ENCODE measurements at regions not wholly inside any gene's neighbourhood (a gene's known extent, or its start where the extent isn't known, plus 50 kb on each side); places are given as distances from the start of the nearest gene placed in this dataset.

- Histone ChIP-seq H4K20me1 (ENCODE audit: insufficient read depth, low read length) (no peaks in the 10 kb centered on the region), H3K79me2 (ENCODE audit: insufficient read depth, low read length) (no peaks in the 10 kb centered on the region), H3K4me1 (ENCODE audit: insufficient read depth, low read length) (no peaks in the 10 kb centered on the region), H3K36me3 (ENCODE audit: insufficient read depth, low read length) (no peaks in the 10 kb centered on the region), H3K27ac (ENCODE audit: low read length) (no peak overlapping the region), H3K9me3 (ENCODE audit: insufficient read depth, low read length, severe bottlenecking) (no peaks in the 10 kb centered on the region), H3K9ac (ENCODE audit: low read depth, low read length) (no peak overlapping the region), H3K4me2 (ENCODE audit: insufficient read depth, low read length) (no peak overlapping the region), H2AFZ (ENCODE audit: low read depth, low read length) (no peak overlapping the region), H3K27me3 (ENCODE audit: insufficient read depth, low read length, poor library complexity) (peaks cover 3% of the 10 kb centered on the region), H3K4me3 (ENCODE audit: low read depth in 1 of 2, low read length in 2 of 2) (no peak overlapping the region)
- no peak for ATAC-seq (ENCODE audit: insufficient read depth, low read depth)
- TF ChIP-seq CTCF (IDR thresholded peaks at IDR 0.05; ENCODE audit: borderline replicate concordance, extremely low read depth, low read length, poor library complexity, severe bottlenecking) (no peak), EZH2 (IDR thresholded peaks at IDR 0.05; ENCODE audit: borderline replicate concordance, low read depth, low read length, severe bottlenecking) (no peak)
- DNase-seq: no peak
Measured at GRCh38 chr2:103153580-103154284, 391.9 kb downstream of the TMEM182 start.

- H3K79me2 ChIP-seq (ENCODE audit: insufficient read depth, low read length): no peaks in the 10 kb centered on the region
- no peak overlapping the region for H3K9ac ChIP-seq (ENCODE audit: low read depth, low read length)
- no peaks in the 10 kb centered on the region for H3K4me1 ChIP-seq (ENCODE audit: insufficient read depth, low read length)
- no peaks in the 10 kb centered on the region for H4K20me1 ChIP-seq (ENCODE audit: insufficient read depth, low read length)
- no peak overlapping the region for H2AFZ ChIP-seq (ENCODE audit: low read depth, low read length)
- H3K9me3 ChIP-seq (ENCODE audit: insufficient read depth, low read length, severe bottlenecking): no peaks in the 10 kb centered on the region
- TF ChIP-seq CTCF (IDR thresholded peaks at IDR 0.05; ENCODE audit: borderline replicate concordance, extremely low read depth, low read length, poor library complexity, severe bottlenecking): no peak
- no peak for TF ChIP-seq EZH2 (IDR thresholded peaks at IDR 0.05; ENCODE audit: borderline replicate concordance, low read depth, low read length, severe bottlenecking)
- no peaks in the 10 kb centered on the region for H3K36me3 ChIP-seq (ENCODE audit: insufficient read depth, low read length)
- no peak overlapping the region for H3K27ac ChIP-seq (ENCODE audit: low read length)
- peaks cover 3% of the 10 kb centered on the region for H3K27me3 ChIP-seq (ENCODE audit: insufficient read depth, low read length, poor library complexity)
- no peak overlapping the region for H3K4me3 ChIP-seq (ENCODE audit: low read depth in 1 of 2, low read length in 2 of 2)
- DNase-seq (no peak), ATAC-seq (ENCODE audit: insufficient read depth, low read depth) (no peak)
- H3K4me2 ChIP-seq (ENCODE audit: insufficient read depth, low read length): no peak overlapping the region
Measured at GRCh38 chr2:103155308-103155707, 393.5 kb downstream of the TMEM182 start.

GRCh38 chr2:103159018-103159417 lies 397.2 kb downstream of the TMEM182 start:
- Histone ChIP-seq H3K4me3 (ENCODE audit: low read depth in 1 of 2, low read length in 2 of 2) (no peak overlapping the region), H2AFZ (ENCODE audit: low read depth, low read length) (no peak overlapping the region), H3K79me2 (ENCODE audit: insufficient read depth, low read length) (no peaks in the 10 kb centered on the region), H3K27me3 (ENCODE audit: insufficient read depth, low read length, poor library complexity) (peaks cover 3% of the 10 kb centered on the region), H3K4me1 (ENCODE audit: insufficient read depth, low read length) (no peaks in the 10 kb centered on the region), H3K36me3 (ENCODE audit: insufficient read depth, low read length) (no peaks in the 10 kb centered on the region), H3K9me3 (ENCODE audit: insufficient read depth, low read length, severe bottlenecking) (no peaks in the 10 kb centered on the region), H3K4me2 (ENCODE audit: insufficient read depth, low read length) (no peak overlapping the region), H3K27ac (ENCODE audit: low read length) (no peak overlapping the region), H3K9ac (ENCODE audit: low read depth, low read length) (no peak overlapping the region), H4K20me1 (ENCODE audit: insufficient read depth, low read length) (no peaks in the 10 kb centered on the region)
- DNase-seq (no peak), ATAC-seq (ENCODE audit: insufficient read depth, low read depth) (no peak)
- TF ChIP-seq EZH2 (IDR thresholded peaks at IDR 0.05; ENCODE audit: borderline replicate concordance, low read depth, low read length, severe bottlenecking): no peak
- TF ChIP-seq CTCF (IDR thresholded peaks at IDR 0.05; ENCODE audit: borderline replicate concordance, extremely low read depth, low read length, poor library complexity, severe bottlenecking): no peak

Data from DND-41 (cell line).